ENCODE measurements at regions not wholly inside any gene's neighbourhood (a gene's known extent, or its start where the extent isn't known, plus 50 kb on each side); places are given as distances from the start of the nearest gene placed in this dataset.

DNA sequence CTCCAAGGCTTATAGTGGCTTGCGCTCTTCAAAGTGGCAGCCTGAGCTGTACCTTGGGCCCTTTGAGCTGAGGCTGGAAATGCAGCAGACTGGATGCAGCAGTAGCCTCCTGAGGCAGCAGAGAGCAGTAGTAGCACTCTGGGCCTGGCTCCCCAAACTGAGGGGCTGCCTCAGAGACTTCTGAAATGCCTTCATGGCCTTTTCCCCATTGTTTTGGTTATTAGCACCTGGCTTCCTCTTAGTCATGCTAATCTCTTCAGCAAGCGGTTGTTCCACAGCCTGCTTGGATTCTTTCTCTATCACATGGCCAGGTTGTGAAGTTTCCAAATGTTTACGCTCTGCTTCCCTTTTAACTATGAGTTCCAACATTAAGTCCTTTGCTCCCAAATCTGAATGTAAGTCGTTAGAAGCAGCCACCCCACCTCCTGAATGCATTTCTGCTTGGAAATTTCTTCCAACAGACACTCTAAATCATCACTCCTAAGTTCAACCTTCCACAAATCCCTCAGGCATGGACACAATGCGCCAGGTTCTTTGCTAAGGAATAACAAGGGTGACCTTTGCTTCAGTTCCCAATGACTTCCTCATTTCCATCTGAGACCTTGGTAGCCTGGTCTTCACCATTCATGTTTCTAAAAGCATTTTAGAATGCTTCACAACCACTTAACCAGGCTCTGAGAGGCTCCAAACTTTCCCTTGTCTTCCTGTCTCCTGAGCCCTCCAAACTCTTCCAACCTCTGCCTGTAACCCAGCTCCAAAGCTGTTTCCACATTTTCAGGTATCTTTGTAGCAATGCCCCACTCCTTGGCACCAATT is 145.8 kb downstream of the ZDHHC21 start:
- Histone ChIP-seq H3K79me2 (ENCODE audit: control insufficient read depth, insufficient read depth, low read length) (no peaks in the 10 kb centered on the region), H3K4me1 (replicated peaks in 1 of 2; ENCODE audit: control insufficient read depth in 2 of 2, insufficient read depth in 2 of 2, low read length in 2 of 2) (no peaks in the 10 kb centered on the region; a peak in 1 of 5 replicates), H3K9me1 (ENCODE audit: control insufficient read depth, insufficient read depth, low read length) (no peaks in the 10 kb centered on the region), H3K4me3 (no peak overlapping the region), H3K27ac (ENCODE audit: extremely low read depth, low read depth, low read length) (no peak overlapping the region), H3K9me3 (replicated peaks; ENCODE audit: control insufficient read depth, insufficient read depth, low read depth, low read length) (no peaks in the 10 kb centered on the region; the same call in 1 of the 2 replicates), H2AFZ (ENCODE audit: low read depth, low read length) (peak overlapping the region; percentile 30; the same call in 1 of the 2 replicates), H3K36me3 (ENCODE audit: control insufficient read depth, insufficient read depth, low read length) (no peaks in the 10 kb centered on the region), H4K20me1 (replicated peaks; ENCODE audit: control insufficient read depth, insufficient read depth, low read length) (no peaks in the 10 kb centered on the region), H3K4me2 (ENCODE audit: insufficient read depth, low read length) (no peak overlapping the region), H3K9ac (ENCODE audit: insufficient read depth in 1 of 2, low read depth in 2 of 2, low read length in 2 of 2) (no peak overlapping the region), H3K27me3 (ENCODE audit: control insufficient read depth in 2 of 2, insufficient read depth in 2 of 2, low read length in 2 of 2) (no peaks in the 10 kb centered on the region)
- WGBS (ENCODE audit: insufficient coverage, low coverage, missing lambda C conversion rate) = 50% methylated on average over 4 of the region's 5 CpGs
- DNase-seq (ENCODE audit: extremely low read depth in 1 of 4, low spot score in 3 of 4) (no peak), ATAC-seq (peak; percentile 80), FAIRE-seq (no peak)
- ChIA-PET CTCF (ENCODE audit: low intra/inter-chr PET ratio) (no interaction called here), POLR2A (interaction anchor here (0.6 kb wide), 1 partner anchor 188 kb away, joined by 3 read pairs; no protein-coding TSS in a partner anchor)
- BruUV-seq (replicated peaks) = no TSS peak
- intact Hi-C loops (cut with micrococcal nuclease) (no loop called here), in situ Hi-C loops (cut with MboI) (no loop called here)
- TF ChIP-seq HSF4 (CRISPR knock-in tag; IDR thresholded peaks at IDR 0.05; ENCODE audit: borderline replicate concordance) (no peak), TAF15 (IDR thresholded peaks at IDR 0.05; ENCODE audit: low read depth, low read length) (no peak), RAD21 (CRISPR knock-in tag; conservative IDR thresholded peaks at IDR 0.05 in 1 of 2, IDR thresholded peaks at IDR 0.05 in 1 of 2) (0 out of 4 replicates have a peak, but pooled peaks of 1 of the 2 experiments have one; percentile 5), STAT5A (IDR thresholded peaks at IDR 0.05; ENCODE audit: borderline replicate concordance, low read length) (no peak), SPI1 (IDR thresholded peaks at IDR 0.05; ENCODE audit: borderline replicate concordance, low read depth, low read length) (peak; percentile 59; the same call in 1 of the 2 replicates), NCOR1 (IDR thresholded peaks at IDR 0.05) (no peak)
- TF ChIP-seq, protein P1, sequence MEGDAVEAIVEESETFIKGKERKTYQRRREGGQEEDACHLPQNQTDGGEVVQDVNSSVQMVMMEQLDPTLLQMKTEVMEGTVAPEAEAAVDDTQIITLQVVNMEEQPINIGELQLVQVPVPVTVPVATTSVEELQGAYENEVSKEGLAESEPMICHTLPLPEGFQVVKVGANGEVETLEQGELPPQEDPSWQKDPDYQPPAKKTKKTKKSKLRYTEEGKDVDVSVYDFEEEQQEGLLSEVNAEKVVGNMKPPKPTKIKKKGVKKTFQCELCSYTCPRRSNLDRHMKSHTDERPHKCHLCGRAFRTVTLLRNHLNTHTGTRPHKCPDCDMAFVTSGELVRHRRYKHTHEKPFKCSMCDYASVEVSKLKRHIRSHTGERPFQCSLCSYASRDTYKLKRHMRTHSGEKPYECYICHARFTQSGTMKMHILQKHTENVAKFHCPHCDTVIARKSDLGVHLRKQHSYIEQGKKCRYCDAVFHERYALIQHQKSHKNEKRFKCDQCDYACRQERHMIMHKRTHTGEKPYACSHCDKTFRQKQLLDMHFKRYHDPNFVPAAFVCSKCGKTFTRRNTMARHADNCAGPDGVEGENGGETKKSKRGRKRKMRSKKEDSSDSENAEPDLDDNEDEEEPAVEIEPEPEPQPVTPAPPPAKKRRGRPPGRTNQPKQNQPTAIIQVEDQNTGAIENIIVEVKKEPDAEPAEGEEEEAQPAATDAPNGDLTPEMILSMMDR (IDR thresholded peaks at IDR 0.05 in 2 of 3, conservative IDR thresholded peaks at IDR 0.05 in 1 of 3; ENCODE audit: insufficient read depth in 2 of 3, low read depth in 1 of 3, low read length in 3 of 3) = 0 out of 6 replicates have a peak, but pooled peaks of 2 of the 3 experiments have one; percentile 7 to 15
- TF ChIP-seq, protein P2, sequence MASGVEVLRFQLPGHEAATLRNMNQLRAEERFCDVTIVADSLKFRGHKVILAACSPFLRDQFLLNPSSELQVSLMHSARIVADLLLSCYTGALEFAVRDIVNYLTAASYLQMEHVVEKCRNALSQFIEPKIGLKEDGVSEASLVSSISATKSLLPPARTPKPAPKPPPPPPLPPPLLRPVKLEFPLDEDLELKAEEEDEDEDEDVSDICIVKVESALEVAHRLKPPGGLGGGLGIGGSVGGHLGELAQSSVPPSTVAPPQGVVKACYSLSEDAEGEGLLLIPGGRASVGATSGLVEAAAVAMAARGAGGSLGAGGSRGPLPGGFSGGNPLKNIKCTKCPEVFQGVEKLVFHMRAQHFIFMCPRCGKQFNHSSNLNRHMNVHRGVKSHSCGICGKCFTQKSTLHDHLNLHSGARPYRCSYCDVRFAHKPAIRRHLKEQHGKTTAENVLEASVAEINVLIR (CRISPR knock-in tag; IDR thresholded peaks at IDR 0.05) = no peak

All from K562 (cell line).